H1 (cell line): ENCODE measurements at regions not wholly inside any gene's neighbourhood (a gene's known extent, or its start where the extent isn't known, plus 50 kb on each side); places are given as distances from the start of the nearest gene placed in this dataset.

Experiments used
- CTCF ChIA-PET: fragments of 300-600 bp; sonication (Branson Sonifier 250); formaldehyde crosslinking; loops from one replicate; lab custom pipeline; 2021; ENCODE audit not compliant: partially characterized antibody; lab: Charles Lee
- POLR2A ChIA-PET: fragments of 300-600 bp; sonication (Branson Sonifier 250); formaldehyde crosslinking; loops from one replicate; lab custom pipeline; 2021; ENCODE audit warnings: inconsistent platforms; ENCODE audit not compliant: partially characterized antibody; lab: Charles Lee
- DNase-seq, 2 experiments: peaks; one replicate each; pipeline versions ENCODE4 v3.0.0 to v3.0.0-alpha.2; 2010 to 2022; ENCODE audit warnings: low spot score in 2 of 2, low read depth in 1 of 2, mixed read lengths in 1 of 2
- FAIRE-seq: peaks from 2 replicates; lab custom pipeline; 2011; peaks lifted over from hg19 to GRCh38; lab: Jason Lieb, UNC
- H2AFZ ChIP-seq: 2 replicates; pipeline ENCODE4 v1.8.1; 2012; ENCODE audit warnings: low read length, inconsistent platforms
- H2AK5ac ChIP-seq: 2 replicates; pipeline ENCODE4 v1.6.1; 2013; ENCODE audit warnings: low read depth, low read length
- H2BK120ac ChIP-seq: replicated peaks from 2 replicates; pipeline ENCODE3; 2013; ENCODE audit warnings: low read depth, low read length, inconsistent platforms
- H2BK12ac ChIP-seq: 2 replicates; pipeline ENCODE4 v1.6.1; 2013; ENCODE audit warnings: low read depth, low read length
- H2BK15ac ChIP-seq: 2 replicates; pipeline ENCODE4 v1.6.1; 2013; ENCODE audit warnings: low read length
- H2BK20ac ChIP-seq: 2 replicates; pipeline ENCODE4 v1.6.1; 2013; ENCODE audit warnings: low read length
- H2BK5ac ChIP-seq: 2 replicates; pipeline ENCODE4 v1.6.1; 2013; ENCODE audit warnings: low read depth, low read length
- H3K14ac ChIP-seq: 2 replicates; pipeline ENCODE4 v1.6.1; 2013; ENCODE audit warnings: inconsistent platforms; ENCODE audit not compliant: insufficient read length
- H3K18ac ChIP-seq: 2 replicates; pipeline ENCODE4 v1.6.1; 2013; ENCODE audit warnings: low read length; ENCODE audit errors: extremely low read depth
- H3K23ac ChIP-seq: 2 replicates; pipeline ENCODE4 v1.6.1; 2013; ENCODE audit warnings: inconsistent platforms; ENCODE audit not compliant: insufficient read length
- H3K23me2 ChIP-seq: 2 replicates; pipeline ENCODE4 v1.6.1; 2013; ENCODE audit warnings: low read depth, low read length
- H3K27ac ChIP-seq: 2 replicates; pipeline ENCODE4 v1.6.1; 2011; ENCODE audit warnings: low read depth, low read length, inconsistent platforms
- H3K27me3 ChIP-seq, 4 experiments: replicated peaks in 1 of 4; 1 replicate in 1 of 4; 2 replicates in 3 of 4; pipeline versions ENCODE4 v1.6.1 to v1.8.1; 2011 to 2013; ENCODE audit warnings: low read length in 3 of 4, mild to moderate bottlenecking in 3 of 4, inconsistent platforms in 2 of 4, mixed read lengths in 2 of 4, moderate library complexity in 1 of 4; ENCODE audit not compliant: control insufficient read depth in 3 of 4, insufficient read depth in 3 of 4; ENCODE audit errors: extremely low read depth in 1 of 4
- H3K36me3 ChIP-seq, 4 experiments: 2 replicates each; pipeline versions ENCODE4 v1.6.1 to v1.8.1; 2011 to 2013; ENCODE audit warnings: mild to moderate bottlenecking in 4 of 4, low read length in 3 of 4, moderate library complexity in 2 of 4, control low read depth in 1 of 4, inconsistent platforms in 1 of 4; ENCODE audit not compliant: insufficient read depth in 4 of 4, control insufficient read depth in 2 of 4
- H3K4ac ChIP-seq: replicated peaks from 2 replicates; pipeline ENCODE3; 2013; ENCODE audit warnings: low read length, low read depth, mixed read lengths, inconsistent platforms; ENCODE audit not compliant: insufficient read length
- H3K4me1 ChIP-seq, 4 experiments: replicated peaks in 1 of 4; 1 replicate in 1 of 4; 2 replicates in 3 of 4; pipeline versions ENCODE4 v1.6.1 to v1.8.1; 2011 to 2013; ENCODE audit warnings: low read length in 3 of 4, inconsistent platforms in 2 of 4, mixed read lengths in 1 of 4; ENCODE audit not compliant: insufficient read depth in 4 of 4, control insufficient read depth in 3 of 4
- H3K4me2 ChIP-seq, 2 experiments: 2 replicates each; pipeline versions ENCODE4 v1.6.1 to v1.8.1; 2011 to 2013; ENCODE audit warnings: low read depth in 2 of 2, low read length in 2 of 2, control low read depth in 1 of 2, inconsistent platforms in 1 of 2, mild to moderate bottlenecking in 1 of 2; ENCODE audit not compliant: insufficient read depth in 1 of 2
- H3K4me3 ChIP-seq, 4 experiments: fragments of 200-600, 300-600 bp in 1 of 4; sonication (generic), shearing (Covaris generic), sonication (Bioruptor Twin) in 1 of 4; 2 replicates each; pipeline versions ENCODE4 v1.5.1 to v1.8.1; 2011 to 2016; ENCODE audit warnings: low read length in 4 of 4, low read depth in 3 of 4, control low read depth in 2 of 4, inconsistent platforms in 2 of 4, mild to moderate bottlenecking in 2 of 4, mixed read lengths in 1 of 4, moderate library complexity in 1 of 4; ENCODE audit not compliant: insufficient read depth in 2 of 4; ENCODE audit errors: extremely low read depth in 1 of 4
- H3K56ac ChIP-seq: replicated peaks from 2 replicates; pipeline ENCODE3; 2013; ENCODE audit warnings: low read depth, mild to moderate bottlenecking, mixed read lengths, low read length, inconsistent platforms; ENCODE audit not compliant: insufficient read length
- H3K79me1 ChIP-seq: 2 replicates; pipeline ENCODE4 v1.6.1; 2013; ENCODE audit warnings: low read depth, low read length, control low read depth
- H3K79me2 ChIP-seq, 2 experiments: 2 replicates each; pipeline versions ENCODE4 v1.6.1 to v1.8.1; 2012 to 2013; ENCODE audit warnings: low read length in 2 of 2, mild to moderate bottlenecking in 2 of 2, inconsistent platforms in 1 of 2; ENCODE audit not compliant: insufficient read depth in 2 of 2, control insufficient read depth in 1 of 2
- H3K9ac ChIP-seq, 4 experiments: replicated peaks in 1 of 4; 1 replicate in 1 of 4; 2 replicates in 3 of 4; pipeline versions ENCODE4 v1.6.1 to v1.8.1; 2011 to 2013; ENCODE audit warnings: low read depth in 3 of 4, low read length in 3 of 4, control low read depth in 2 of 4, mild to moderate bottlenecking in 2 of 4, moderate library complexity in 2 of 4, inconsistent platforms in 1 of 4; ENCODE audit errors: extremely low read depth in 1 of 4
- H3K9me3 ChIP-seq, 2 experiments: 2 replicates each; pipeline versions ENCODE4 v1.6.1 to v1.8.1; 2012 to 2013; ENCODE audit warnings: mild to moderate bottlenecking in 2 of 2, moderate library complexity in 2 of 2, control low read depth in 1 of 2, inconsistent platforms in 1 of 2, low read depth in 1 of 2, low read length in 1 of 2, mixed read lengths in 1 of 2; ENCODE audit not compliant: insufficient read depth in 2 of 2
- H4K20me1 ChIP-seq, 2 experiments: replicated peaks in 1 of 2; 2 replicates each; pipeline versions ENCODE3 to v1.8.1; 2011 to 2013; ENCODE audit warnings: inconsistent platforms in 2 of 2, low read length in 2 of 2, mild to moderate bottlenecking in 1 of 2; ENCODE audit not compliant: insufficient read depth in 2 of 2, control insufficient read depth in 1 of 2
- H4K5ac ChIP-seq: 2 replicates; pipeline ENCODE4 v1.6.1; 2013; ENCODE audit warnings: low read length, low read depth, mixed read lengths, inconsistent platforms; ENCODE audit not compliant: insufficient read length
- H4K8ac ChIP-seq: 2 replicates; pipeline ENCODE4 v1.8.0; 2013; ENCODE audit warnings: mild to moderate bottlenecking, moderate library complexity, low read length, inconsistent platforms; ENCODE audit not compliant: insufficient read depth; ENCODE audit errors: extremely low read depth
- H4K91ac ChIP-seq: replicated peaks from 2 replicates; pipeline ENCODE3; 2013; ENCODE audit warnings: low read length, mixed read lengths, inconsistent platforms; ENCODE audit not compliant: insufficient read length
- CBX8 ChIP-seq: fragments of 300-800, 300-1000 bp; sonication (generic); IDR thresholded peaks from 2 replicates; pipeline ENCODE4 v1.7.1; 2016; ENCODE audit warnings: low read depth, low read length, borderline replicate concordance
- WGBS, 2 experiments: shearing (Covaris generic) in 1 of 2; methylation state at CpG; one replicate each; pipeline versions ENCODE4 v1.1.6 to v1.1.7; 2013 to 2015; ENCODE audit warnings: low lambda C conversion rate in 2 of 2, mixed read lengths in 2 of 2, inconsistent platforms in 1 of 2, low coverage in 1 of 2, missing lambda C conversion rate in 1 of 2; ENCODE audit not compliant: insufficient replicate concordance in 2 of 2, insufficient coverage in 1 of 2, insufficient read length in 1 of 2; ENCODE audit errors: extremely low coverage in 1 of 2, missing lambda C conversion rate in 1 of 2; 5-methylcytosine and 5-hydroxymethylcytosine counted together

DNA sequence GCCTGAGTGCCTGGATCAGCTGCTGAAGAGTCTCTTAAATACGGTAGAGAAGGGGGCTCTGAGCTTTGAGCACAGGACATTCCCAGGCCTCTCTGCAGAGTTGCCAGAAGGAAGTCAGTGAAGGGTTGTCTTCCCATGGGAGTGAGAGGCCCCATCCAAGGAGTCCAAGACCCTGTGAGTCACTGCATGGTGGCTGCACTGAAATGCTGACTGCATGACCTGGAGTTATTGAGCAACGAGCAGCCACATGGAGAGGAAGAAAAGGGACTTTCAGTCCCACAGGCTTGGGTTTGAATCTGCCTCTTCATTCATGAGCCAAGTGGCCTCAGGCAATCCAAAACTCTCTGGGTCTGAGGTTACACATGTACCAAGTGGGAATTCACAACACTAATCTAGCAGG lies 69.6 kb upstream of the RASGRF1 start:
- no peak overlapping the region for H3K27ac ChIP-seq
- no peak overlapping the region for H2AK5ac ChIP-seq
- H4K8ac ChIP-seq = no peak overlapping the region
- no peaks in the 10 kb centered on the region for H4K20me1 ChIP-seq
- no peak overlapping the region for H3K4me2 ChIP-seq
- no peaks in the 10 kb centered on the region for H3K36me3 ChIP-seq
- H2AFZ ChIP-seq = no peak overlapping the region
- H3K14ac ChIP-seq = no peak overlapping the region
- no peak for FAIRE-seq
- no peaks in the 10 kb centered on the region for H3K79me2 ChIP-seq
- H2BK20ac ChIP-seq = no peak overlapping the region
- TF ChIP-seq CBX8 = no peak
- WGBS, 2 experiments = 92% methylated on average over 2 of the region's 2 CpGs; no CpG with 5 or more reads in 1 of the 2 experiments
- no peak overlapping the region for H2BK12ac ChIP-seq
- no peak overlapping the region for H2BK15ac ChIP-seq
- H3K9me3 ChIP-seq = no peaks in the 10 kb centered on the region
- no peaks in the 10 kb centered on the region for H3K4me1 ChIP-seq
- H3K79me1 ChIP-seq = no peaks in the 10 kb centered on the region
- no peak for DNase-seq
- H3K4ac ChIP-seq = no peak overlapping the region
- no peak overlapping the region for H3K18ac ChIP-seq
- H2BK5ac ChIP-seq = no peak overlapping the region
- no peak overlapping the region for H2BK120ac ChIP-seq
- no peak overlapping the region for H3K9ac ChIP-seq
- no peaks in the 10 kb centered on the region for H3K23me2 ChIP-seq
- no peak overlapping the region for H3K56ac ChIP-seq
- H3K27me3 ChIP-seq = peaks cover 0 to 3% (median under 1%) of the 10 kb centered on the region in 4 experiments; a peak in 2 of 7 replicates
- POLR2A ChIA-PET = no interaction called here
- H4K5ac ChIP-seq = no peak overlapping the region
- H3K23ac ChIP-seq = no peak overlapping the region
- H4K91ac ChIP-seq = no peak overlapping the region
- CTCF ChIA-PET = interaction anchor here (0.9 to 3.3 kb wide), 4 partner anchors 24 to 160 kb away, joined by 3 to 20 read pairs (median 6); no protein-coding TSS in a partner anchor
- H3K4me3 ChIP-seq = no peak overlapping the region
